HepG2 (cell line): ENCODE measurements at regions not wholly inside any gene's neighbourhood (a gene's known extent, or its start where the extent isn't known, plus 50 kb on each side); places are given as distances from the start of the nearest gene placed in this dataset.

ENCODE experiments used
- HDAC2 ChIP-seq: sonication (generic); formaldehyde crosslinking; IDR thresholded peaks from 2 replicates; pipeline ENCODE4 v1.4.0; 2020; ENCODE audit warnings: missing genetic modification reagents
- HMGXB4 ChIP-seq, 2 experiments: sonication (generic) in 1 of 2; formaldehyde crosslinking in 1 of 2; IDR thresholded peaks; 2 replicates each; pipeline versions ENCODE4 v1.4.0 to v1.6.1; 2018 to 2020; ENCODE audit warnings: missing genetic modification reagents in 2 of 2, borderline replicate concordance in 1 of 2, low read depth in 1 of 2, mild to moderate bottlenecking in 1 of 2, missing biosample characterization in 1 of 2
- KDM3A ChIP-seq: IDR thresholded peaks from 2 replicates; pipeline ENCODE4 v1.6.1; 2018; ENCODE audit warnings: low read depth, missing compliant biosample characterization
- MAX ChIP-seq: IDR thresholded peaks from 2 replicates; pipeline ENCODE4 v1.6.1; 2012; ENCODE audit warnings: inconsistent platforms
- PPARG ChIP-seq: conservative IDR thresholded peaks from 2 replicates; pipeline ENCODE4 v1.6.1; 2016; ENCODE audit warnings: missing biosample characterization, missing genetic modification reagents
- SP2 ChIP-seq: sonication (generic); formaldehyde crosslinking; IDR thresholded peaks from 2 replicates; pipeline ENCODE4 v1.5.1; 2020; ENCODE audit warnings: mild to moderate bottlenecking, missing genetic modification reagents
- ZBTB4 ChIP-seq: sonication (generic); formaldehyde crosslinking; IDR thresholded peaks from 2 replicates; pipeline ENCODE4 v1.4.0; 2020; ENCODE audit warnings: missing genetic modification reagents, mild to moderate bottlenecking, borderline replicate concordance
- ZFP90 ChIP-seq: sonication (generic); formaldehyde crosslinking; IDR thresholded peaks from 2 replicates; pipeline ENCODE4 v1.8.0; 2022; ENCODE audit warnings: missing genetic modification reagents, mild to moderate bottlenecking, inconsistent platforms, borderline replicate concordance
- ZFX ChIP-seq: sonication (generic); formaldehyde crosslinking; IDR thresholded peaks from 2 replicates; pipeline ENCODE4 v1.4.0; 2020; ENCODE audit warnings: mild to moderate bottlenecking, low read depth, missing genetic modification reagents, moderate library complexity
- ZNF350 ChIP-seq: sonication (generic); formaldehyde crosslinking; IDR thresholded peaks from 2 replicates; pipeline ENCODE4 v1.4.0; 2020; ENCODE audit warnings: mild to moderate bottlenecking, low read depth, missing genetic modification reagents, borderline replicate concordance
- ZNF639 ChIP-seq: conservative IDR thresholded peaks from 2 replicates; pipeline ENCODE4 v1.6.1; 2018; ENCODE audit warnings: missing genetic modification reagents
- ZNF841 ChIP-seq: sonication (generic); formaldehyde crosslinking; IDR thresholded peaks from 2 replicates; pipeline ENCODE4 v1.8.1; 2023; ENCODE audit warnings: missing genetic modification reagents, borderline replicate concordance

GRCh38 chr1:244199902-244200301 is 148.8 kb downstream of the ZBTB18 start:
- no peak for TF ChIP-seq ZBTB4
- no peak for TF ChIP-seq ZFX (CRISPR knock-in tag)
- no peak for TF ChIP-seq ZNF841 (CRISPR knock-in tag)
- TF ChIP-seq KDM3A = no peak
- no peak for TF ChIP-seq ZNF350 (CRISPR knock-in tag)
- no peak for TF ChIP-seq ZNF639 (CRISPR knock-in tag)
- no peak for TF ChIP-seq MAX
- no peak for TF ChIP-seq SP2 (CRISPR knock-in tag)
- TF ChIP-seq ZFP90 = no peak
- TF ChIP-seq PPARG (CRISPR knock-in tag) = no peak
- TF ChIP-seq HDAC2 (CRISPR knock-in tag) = no peak
- no peak for TF ChIP-seq HMGXB4 (CRISPR knock-in tag; IDR thresholded peaks at IDR 0.05; ENCODE audit: borderline replicate concordance in 1 of 2, low read depth in 1 of 2)
